ENCODE measurements at regions not wholly inside any gene's neighbourhood (a gene's known extent, or its start where the extent isn't known, plus 50 kb on each side); places are given as distances from the start of the nearest gene placed in this dataset.

DNA sequence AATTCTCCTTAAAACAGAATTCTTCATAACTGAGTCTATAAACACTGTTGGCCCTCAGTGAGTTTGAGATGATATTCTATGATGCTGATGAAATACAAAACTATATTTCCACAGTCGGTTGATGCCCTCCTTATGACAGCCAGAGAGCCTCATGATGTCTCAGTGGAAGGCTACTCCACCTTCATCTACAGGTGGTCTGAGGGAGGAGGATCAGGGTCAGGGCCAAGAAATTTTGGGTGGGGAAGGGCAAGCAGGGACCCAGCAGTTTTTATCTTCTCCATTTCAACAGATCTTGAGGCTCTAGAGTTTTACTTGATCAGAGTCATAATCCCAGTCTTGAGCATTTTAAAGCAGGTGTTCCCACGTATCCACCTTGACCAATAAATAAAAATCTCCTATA, 90.8 kb downstream of the CCDC71L start:
- TF ChIP-seq, protein P1, sequence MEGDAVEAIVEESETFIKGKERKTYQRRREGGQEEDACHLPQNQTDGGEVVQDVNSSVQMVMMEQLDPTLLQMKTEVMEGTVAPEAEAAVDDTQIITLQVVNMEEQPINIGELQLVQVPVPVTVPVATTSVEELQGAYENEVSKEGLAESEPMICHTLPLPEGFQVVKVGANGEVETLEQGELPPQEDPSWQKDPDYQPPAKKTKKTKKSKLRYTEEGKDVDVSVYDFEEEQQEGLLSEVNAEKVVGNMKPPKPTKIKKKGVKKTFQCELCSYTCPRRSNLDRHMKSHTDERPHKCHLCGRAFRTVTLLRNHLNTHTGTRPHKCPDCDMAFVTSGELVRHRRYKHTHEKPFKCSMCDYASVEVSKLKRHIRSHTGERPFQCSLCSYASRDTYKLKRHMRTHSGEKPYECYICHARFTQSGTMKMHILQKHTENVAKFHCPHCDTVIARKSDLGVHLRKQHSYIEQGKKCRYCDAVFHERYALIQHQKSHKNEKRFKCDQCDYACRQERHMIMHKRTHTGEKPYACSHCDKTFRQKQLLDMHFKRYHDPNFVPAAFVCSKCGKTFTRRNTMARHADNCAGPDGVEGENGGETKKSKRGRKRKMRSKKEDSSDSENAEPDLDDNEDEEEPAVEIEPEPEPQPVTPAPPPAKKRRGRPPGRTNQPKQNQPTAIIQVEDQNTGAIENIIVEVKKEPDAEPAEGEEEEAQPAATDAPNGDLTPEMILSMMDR (IDR thresholded peaks at IDR 0.05), result no peak
- TF ChIP-seq EP300 (IDR thresholded peaks at IDR 0.05) (no peak), POLR2AphosphoS5 (IDR thresholded peaks at IDR 0.05) (no peak), POLR2A (IDR thresholded peaks at IDR 0.05) (no peak)
